WTC11 (cell line): ENCODE measurements at regions not wholly inside any gene's neighbourhood (a gene's known extent, or its start where the extent isn't known, plus 50 kb on each side); places are given as distances from the start of the nearest gene placed in this dataset.

Experiments used
- ATAC-seq: fragments of 200-7000 bp; cut with Tn5 transposase; 2 replicates; pipeline ENCODE4 v1.10.0; 2021; ENCODE audit warnings: mild to moderate bottlenecking, moderate library complexity
- CTCF ChIA-PET: fragments of 300-600 bp; sonication (Branson Sonifier 250); formaldehyde crosslinking; loops from one replicate; lab custom pipeline; 2021; ENCODE audit warnings: antibody characterized with exemption; lab: Charles Lee
- POLR2A ChIA-PET: fragments of 350-600 bp; sonication (Branson Sonifier 250); formaldehyde crosslinking; loops from one replicate; lab custom pipeline; 2021; ENCODE audit warnings: antibody characterized with exemption; lab: Charles Lee
- DNase-seq: peaks from one replicate; pipeline ENCODE4 v3.0.0; 2021; ENCODE audit warnings: low spot score
- H3K27ac Mint-ChIP-seq: 2 replicates; pipeline ENCODE4 v1.8.0; 2021; ENCODE audit warnings: mixed read lengths
- H3K27me3 Mint-ChIP-seq: 2 replicates; pipeline ENCODE4 v1.8.0; 2021; ENCODE audit warnings: low read depth, mild to moderate bottlenecking, moderate library complexity, mixed read lengths
- H3K36me3 Mint-ChIP-seq: 2 replicates; pipeline ENCODE4 v1.8.0; 2021; ENCODE audit warnings: mixed read lengths
- H3K4me1 Mint-ChIP-seq: 2 replicates; pipeline ENCODE4 v1.8.0; 2022; ENCODE audit warnings: mixed read lengths
- H3K4me3 Mint-ChIP-seq: 2 replicates; pipeline ENCODE4 v1.8.0; 2021; ENCODE audit warnings: mild to moderate bottlenecking, moderate library complexity, mixed read lengths
- H3K9me3 Mint-ChIP-seq: 2 replicates; pipeline ENCODE4 v1.8.0; 2021; ENCODE audit warnings: mixed read lengths
- CBFB ChIP-seq: sonication (generic); formaldehyde crosslinking; IDR thresholded peaks from 2 replicates; pipeline ENCODE4 v1.8.1; 2022; ENCODE audit warnings: mild to moderate bottlenecking, low read depth, missing genetic modification reagents
- ELF4 ChIP-seq: sonication (generic); formaldehyde crosslinking; IDR thresholded peaks from 2 replicates; pipeline ENCODE4 v1.8.1; 2022; ENCODE audit warnings: low read depth, mild to moderate bottlenecking, moderate library complexity, missing genetic modification reagents
- ETV6 ChIP-seq: sonication (generic); formaldehyde crosslinking; IDR thresholded peaks from 2 replicates; pipeline ENCODE4 v1.8.1; 2022; ENCODE audit warnings: mild to moderate bottlenecking, missing genetic modification reagents
- FOXJ3 ChIP-seq: sonication (generic); formaldehyde crosslinking; IDR thresholded peaks from 2 replicates; pipeline ENCODE4 v1.9.0; 2021; ENCODE audit warnings: missing genetic modification reagents, mild to moderate bottlenecking, borderline replicate concordance
- KAT7 ChIP-seq: sonication (generic); formaldehyde crosslinking; IDR thresholded peaks from 2 replicates; pipeline ENCODE4 v1.8.1; 2023; ENCODE audit warnings: missing genetic modification reagents, mild to moderate bottlenecking, borderline replicate concordance
- NR1H2 ChIP-seq: sonication (generic); formaldehyde crosslinking; IDR thresholded peaks from 2 replicates; pipeline ENCODE4 v1.9.0; 2021; ENCODE audit warnings: mild to moderate bottlenecking, moderate library complexity, missing genetic modification reagents
- NR2C2 ChIP-seq: sonication (generic); formaldehyde crosslinking; IDR thresholded peaks from 2 replicates; pipeline ENCODE4 v1.8.0; 2022; ENCODE audit warnings: mild to moderate bottlenecking, missing genetic modification reagents
- OVOL2 ChIP-seq: fragments of 250-450 bp; sonication (Bioruptor Pico); IDR thresholded peaks from 2 replicates; pipeline ENCODE4 v1.9.0; 2021; ENCODE audit warnings: mild to moderate bottlenecking, borderline replicate concordance
- RELA ChIP-seq: sonication (generic); formaldehyde crosslinking; IDR thresholded peaks from 2 replicates; pipeline ENCODE4 v1.8.1; 2022; ENCODE audit warnings: missing genetic modification reagents, mild to moderate bottlenecking, borderline replicate concordance
- RORB ChIP-seq: fragments of 250-450 bp; sonication (Bioruptor Pico); IDR thresholded peaks from 2 replicates; pipeline ENCODE4 v1.9.0; 2021; ENCODE audit warnings: mild to moderate bottlenecking
- SMAD3 ChIP-seq: sonication (generic); formaldehyde crosslinking; IDR thresholded peaks from 2 replicates; pipeline ENCODE4 v1.8.0; 2022; ENCODE audit warnings: missing genetic modification reagents, mild to moderate bottlenecking, borderline replicate concordance
- SP1 ChIP-seq: sonication (generic); formaldehyde crosslinking; conservative IDR thresholded peaks from 2 replicates; pipeline ENCODE4 v1.8.1; 2022; ENCODE audit warnings: missing genetic modification reagents
- TEAD1 ChIP-seq: sonication (generic); formaldehyde crosslinking; IDR thresholded peaks from 2 replicates; pipeline ENCODE4 v1.8.0; 2022; ENCODE audit warnings: mild to moderate bottlenecking, missing genetic modification reagents
- TP53 ChIP-seq: sonication (generic); formaldehyde crosslinking; IDR thresholded peaks from 2 replicates; pipeline ENCODE4 v1.8.1; 2023; ENCODE audit warnings: mild to moderate bottlenecking, missing genetic modification reagents
- ZBTB21 ChIP-seq: sonication (generic); formaldehyde crosslinking; IDR thresholded peaks from 2 replicates; pipeline ENCODE4 v1.8.1; 2023; ENCODE audit warnings: mild to moderate bottlenecking, missing genetic modification reagents, borderline replicate concordance
- ZNF121 ChIP-seq: sonication (generic); formaldehyde crosslinking; IDR thresholded peaks from 2 replicates; pipeline ENCODE4 v1.8.0; 2023; ENCODE audit warnings: missing genetic modification reagents
- ZNF219 ChIP-seq: sonication (generic); formaldehyde crosslinking; IDR thresholded peaks from 2 replicates; pipeline ENCODE4 v1.8.0; 2023; ENCODE audit warnings: missing genetic modification reagents, mild to moderate bottlenecking, borderline replicate concordance
- TF ChIP-seq, protein P1 (sequence below): fragments of 250-450 bp; sonication (Bioruptor Pico); IDR thresholded peaks from 2 replicates; pipeline ENCODE4 v1.8.0; 2021; ENCODE audit warnings: mild to moderate bottlenecking
- TF ChIP-seq, protein P2 (sequence below): sonication (generic); formaldehyde crosslinking; IDR thresholded peaks from 2 replicates; pipeline ENCODE4 v1.8.1; 2023; ENCODE audit warnings: mild to moderate bottlenecking, moderate library complexity, missing genetic modification reagents
- TF ChIP-seq, protein P3 (sequence below): sonication (generic); formaldehyde crosslinking; IDR thresholded peaks from 2 replicates; pipeline ENCODE4 v1.8.1; 2022; ENCODE audit warnings: low read depth, mild to moderate bottlenecking, moderate library complexity, missing genetic modification reagents, borderline replicate concordance
- TF ChIP-seq, protein P4 (sequence below): sonication (generic); formaldehyde crosslinking; IDR thresholded peaks from 2 replicates; pipeline ENCODE4 v1.8.0; 2022; ENCODE audit warnings: mild to moderate bottlenecking, missing genetic modification reagents
- TF ChIP-seq, protein P5 (sequence below): sonication (generic); formaldehyde crosslinking; IDR thresholded peaks from 2 replicates; pipeline ENCODE4 v1.8.1; 2022; ENCODE audit warnings: mild to moderate bottlenecking, missing genetic modification reagents, moderate library complexity, borderline replicate concordance
- TF ChIP-seq, protein P6 (sequence below): sonication (generic); formaldehyde crosslinking; IDR thresholded peaks from 2 replicates; pipeline ENCODE4 v1.8.0; 2023; ENCODE audit warnings: mild to moderate bottlenecking, missing genetic modification reagents

DNA sequence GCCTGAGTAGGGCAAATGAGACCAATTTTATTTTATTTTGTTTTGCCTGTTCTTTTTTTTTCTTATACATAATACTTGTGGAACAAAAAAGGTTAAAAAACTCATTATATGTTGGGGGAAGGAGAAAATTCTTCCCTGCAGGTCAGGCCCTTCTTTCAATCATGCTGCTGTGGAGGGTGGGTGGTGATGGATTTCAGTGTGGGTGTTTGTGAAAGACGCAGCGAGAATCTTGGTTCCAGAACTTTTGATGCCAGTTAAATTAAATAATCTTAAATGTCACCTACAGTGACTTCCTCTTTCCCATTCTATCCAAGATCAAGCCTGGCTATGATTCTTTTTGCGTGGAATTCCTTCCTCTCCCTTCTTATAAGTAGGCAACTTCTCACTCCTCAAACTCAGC is 595.8 kb upstream of the EEF2KMT start:
- Mint-ChIP-seq H3K27ac (no peak overlapping the region), H3K4me3 (no peak overlapping the region), H3K36me3 (peaks cover 59% of the 10 kb centered on the region), H3K9me3 (peaks cover 90% of the 10 kb centered on the region), H3K27me3 (peaks cover 11% of the 10 kb centered on the region; the same call in 1 of the 2 replicates), H3K4me1 (no peaks in the 10 kb centered on the region)
- DNase-seq (no peak), ATAC-seq (no peak)
- TF ChIP-seq RELA (CRISPR knock-in tag), result no peak
- no peak for TF ChIP-seq OVOL2 (CRISPR knock-in tag)
- TF ChIP-seq, protein P1, sequence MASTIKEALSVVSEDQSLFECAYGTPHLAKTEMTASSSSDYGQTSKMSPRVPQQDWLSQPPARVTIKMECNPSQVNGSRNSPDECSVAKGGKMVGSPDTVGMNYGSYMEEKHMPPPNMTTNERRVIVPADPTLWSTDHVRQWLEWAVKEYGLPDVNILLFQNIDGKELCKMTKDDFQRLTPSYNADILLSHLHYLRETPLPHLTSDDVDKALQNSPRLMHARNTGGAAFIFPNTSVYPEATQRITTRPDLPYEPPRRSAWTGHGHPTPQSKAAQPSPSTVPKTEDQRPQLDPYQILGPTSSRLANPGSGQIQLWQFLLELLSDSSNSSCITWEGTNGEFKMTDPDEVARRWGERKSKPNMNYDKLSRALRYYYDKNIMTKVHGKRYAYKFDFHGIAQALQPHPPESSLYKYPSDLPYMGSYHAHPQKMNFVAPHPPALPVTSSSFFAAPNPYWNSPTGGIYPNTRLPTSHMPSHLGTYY (CRISPR knock-in tag), result no peak
- TF ChIP-seq, protein P2, sequence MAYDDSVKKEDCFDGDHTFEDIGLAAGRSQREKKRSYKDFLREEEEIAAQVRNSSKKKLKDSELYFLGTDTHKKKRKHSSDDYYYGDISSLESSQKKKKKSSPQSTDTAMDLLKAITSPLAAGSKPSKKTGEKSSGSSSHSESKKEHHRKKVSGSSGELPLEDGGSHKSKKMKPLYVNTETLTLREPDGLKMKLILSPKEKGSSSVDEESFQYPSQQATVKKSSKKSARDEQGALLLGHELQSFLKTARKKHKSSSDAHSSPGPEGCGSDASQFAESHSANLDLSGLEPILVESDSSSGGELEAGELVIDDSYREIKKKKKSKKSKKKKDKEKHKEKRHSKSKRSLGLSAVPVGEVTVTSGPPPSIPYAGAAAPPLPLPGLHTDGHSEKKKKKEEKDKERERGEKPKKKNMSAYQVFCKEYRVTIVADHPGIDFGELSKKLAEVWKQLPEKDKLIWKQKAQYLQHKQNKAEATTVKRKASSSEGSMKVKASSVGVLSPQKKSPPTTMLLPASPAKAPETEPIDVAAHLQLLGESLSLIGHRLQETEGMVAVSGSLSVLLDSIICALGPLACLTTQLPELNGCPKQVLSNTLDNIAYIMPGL (CRISPR knock-in tag), result no peak
- no peak for TF ChIP-seq CBFB (CRISPR knock-in tag)
- no peak for TF ChIP-seq TEAD1 (CRISPR knock-in tag)
- TF ChIP-seq NR1H2 (CRISPR knock-in tag), result no peak
- TF ChIP-seq SMAD3 (CRISPR knock-in tag), result no peak
- TF ChIP-seq FOXJ3 (CRISPR knock-in tag), result no peak
- TF ChIP-seq, protein P3, sequence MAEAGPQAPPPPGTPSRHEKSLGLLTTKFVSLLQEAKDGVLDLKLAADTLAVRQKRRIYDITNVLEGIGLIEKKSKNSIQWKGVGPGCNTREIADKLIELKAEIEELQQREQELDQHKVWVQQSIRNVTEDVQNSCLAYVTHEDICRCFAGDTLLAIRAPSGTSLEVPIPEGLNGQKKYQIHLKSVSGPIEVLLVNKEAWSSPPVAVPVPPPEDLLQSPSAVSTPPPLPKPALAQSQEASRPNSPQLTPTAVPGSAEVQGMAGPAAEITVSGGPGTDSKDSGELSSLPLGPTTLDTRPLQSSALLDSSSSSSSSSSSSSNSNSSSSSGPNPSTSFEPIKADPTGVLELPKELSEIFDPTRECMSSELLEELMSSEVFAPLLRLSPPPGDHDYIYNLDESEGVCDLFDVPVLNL (CRISPR knock-in tag), result no peak
- TF ChIP-seq SP1 (CRISPR knock-in tag), result no peak
- no peak for TF ChIP-seq TP53 (CRISPR knock-in tag)
- no peak for TF ChIP-seq ZBTB21 (CRISPR knock-in tag)
- no peak for TF ChIP-seq ZNF219 (CRISPR knock-in tag)
- TF ChIP-seq, protein P4, sequence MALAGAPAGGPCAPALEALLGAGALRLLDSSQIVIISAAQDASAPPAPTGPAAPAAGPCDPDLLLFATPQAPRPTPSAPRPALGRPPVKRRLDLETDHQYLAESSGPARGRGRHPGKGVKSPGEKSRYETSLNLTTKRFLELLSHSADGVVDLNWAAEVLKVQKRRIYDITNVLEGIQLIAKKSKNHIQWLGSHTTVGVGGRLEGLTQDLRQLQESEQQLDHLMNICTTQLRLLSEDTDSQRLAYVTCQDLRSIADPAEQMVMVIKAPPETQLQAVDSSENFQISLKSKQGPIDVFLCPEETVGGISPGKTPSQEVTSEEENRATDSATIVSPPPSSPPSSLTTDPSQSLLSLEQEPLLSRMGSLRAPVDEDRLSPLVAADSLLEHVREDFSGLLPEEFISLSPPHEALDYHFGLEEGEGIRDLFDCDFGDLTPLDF, result no peak
- TF ChIP-seq ETV6, result no peak
- no peak for TF ChIP-seq RORB (CRISPR knock-in tag)
- CTCF ChIA-PET, result no interaction called here
- POLR2A ChIA-PET, result no interaction called here

DNA sequence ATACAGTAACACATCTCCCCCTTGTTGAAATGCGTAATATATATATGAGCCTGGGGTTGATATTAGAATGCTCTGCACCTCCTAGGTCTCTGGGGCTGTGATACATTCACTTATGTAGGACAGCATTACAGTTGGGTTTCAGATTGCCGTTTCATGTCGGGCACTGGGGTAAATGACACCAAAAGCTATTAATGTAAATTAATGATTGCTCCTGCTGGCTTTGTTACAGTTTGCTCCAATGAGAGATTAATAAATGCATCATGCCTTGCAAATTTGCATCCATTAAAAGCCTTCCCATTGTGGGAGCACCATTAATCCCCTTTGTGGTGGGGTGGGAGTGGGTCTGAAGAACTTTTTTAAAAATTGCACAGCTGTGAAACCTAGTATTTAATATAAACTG is 584.4 kb upstream of the EEF2KMT start:
- ATAC-seq, result no peak
- peaks cover 11% of the 10 kb centered on the region; the same call in 1 of the 2 replicates for H3K27me3 Mint-ChIP-seq
- CTCF ChIA-PET, result no interaction called here
- TF ChIP-seq ZBTB21 (CRISPR knock-in tag) (no peak), ZNF121 (CRISPR knock-in tag) (no peak), ELF4 (no peak), KAT7 (CRISPR knock-in tag) (no peak), NR2C2 (CRISPR knock-in tag) (no peak)
- TF ChIP-seq, protein P5, sequence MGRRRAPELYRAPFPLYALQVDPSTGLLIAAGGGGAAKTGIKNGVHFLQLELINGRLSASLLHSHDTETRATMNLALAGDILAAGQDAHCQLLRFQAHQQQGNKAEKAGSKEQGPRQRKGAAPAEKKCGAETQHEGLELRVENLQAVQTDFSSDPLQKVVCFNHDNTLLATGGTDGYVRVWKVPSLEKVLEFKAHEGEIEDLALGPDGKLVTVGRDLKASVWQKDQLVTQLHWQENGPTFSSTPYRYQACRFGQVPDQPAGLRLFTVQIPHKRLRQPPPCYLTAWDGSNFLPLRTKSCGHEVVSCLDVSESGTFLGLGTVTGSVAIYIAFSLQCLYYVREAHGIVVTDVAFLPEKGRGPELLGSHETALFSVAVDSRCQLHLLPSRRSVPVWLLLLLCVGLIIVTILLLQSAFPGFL, result no peak
- TF ChIP-seq, protein P6, sequence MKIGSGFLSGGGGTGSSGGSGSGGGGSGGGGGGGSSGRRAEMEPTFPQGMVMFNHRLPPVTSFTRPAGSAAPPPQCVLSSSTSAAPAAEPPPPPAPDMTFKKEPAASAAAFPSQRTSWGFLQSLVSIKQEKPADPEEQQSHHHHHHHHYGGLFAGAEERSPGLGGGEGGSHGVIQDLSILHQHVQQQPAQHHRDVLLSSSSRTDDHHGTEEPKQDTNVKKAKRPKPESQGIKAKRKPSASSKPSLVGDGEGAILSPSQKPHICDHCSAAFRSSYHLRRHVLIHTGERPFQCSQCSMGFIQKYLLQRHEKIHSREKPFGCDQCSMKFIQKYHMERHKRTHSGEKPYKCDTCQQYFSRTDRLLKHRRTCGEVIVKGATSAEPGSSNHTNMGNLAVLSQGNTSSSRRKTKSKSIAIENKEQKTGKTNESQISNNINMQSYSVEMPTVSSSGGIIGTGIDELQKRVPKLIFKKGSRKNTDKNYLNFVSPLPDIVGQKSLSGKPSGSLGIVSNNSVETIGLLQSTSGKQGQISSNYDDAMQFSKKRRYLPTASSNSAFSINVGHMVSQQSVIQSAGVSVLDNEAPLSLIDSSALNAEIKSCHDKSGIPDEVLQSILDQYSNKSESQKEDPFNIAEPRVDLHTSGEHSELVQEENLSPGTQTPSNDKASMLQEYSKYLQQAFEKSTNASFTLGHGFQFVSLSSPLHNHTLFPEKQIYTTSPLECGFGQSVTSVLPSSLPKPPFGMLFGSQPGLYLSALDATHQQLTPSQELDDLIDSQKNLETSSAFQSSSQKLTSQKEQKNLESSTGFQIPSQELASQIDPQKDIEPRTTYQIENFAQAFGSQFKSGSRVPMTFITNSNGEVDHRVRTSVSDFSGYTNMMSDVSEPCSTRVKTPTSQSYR (CRISPR knock-in tag), result no peak

More for the DNA sequence above, 584.4 kb upstream of the EEF2KMT start:
- Mint-ChIP-seq H3K36me3 (peaks cover 66% of the 10 kb centered on the region), H3K27ac (no peak overlapping the region), H3K4me3 (no peak overlapping the region), H3K4me1 (no peaks in the 10 kb centered on the region), H3K9me3 (peaks cover 87% of the 10 kb centered on the region)
- POLR2A ChIA-PET, result no interaction called here
- no peak for DNase-seq
